GM18951 (cell line): ENCODE measurements at regions not wholly inside any gene's neighbourhood (a gene's known extent, or its start where the extent isn't known, plus 50 kb on each side); places are given as distances from the start of the nearest gene placed in this dataset.

ENCODE experiments used
- POLR2A ChIP-seq: IDR thresholded peaks from 4 replicates; pipeline ENCODE4 v1.6.1; 2011; ENCODE audit warnings: mild to moderate bottlenecking; ENCODE audit not compliant: insufficient read length, insufficient read depth; ENCODE audit errors: extremely low read depth
- in situ Hi-C: fragments of 300-500 bp; cut with MboI; formaldehyde crosslinking; loops from one replicate; pipeline ENCODE4 v1.12.0; 2022; ENCODE audit warnings: low sequenced_read_pairs, mixed read lengths, inconsistent platforms; ENCODE audit not compliant: unreplicated experiment

GRCh38 chr5:164357395-164358033, 852.1 kb downstream of the MAT2B start:
- in situ Hi-C loops: no loop called here
- no peak for TF ChIP-seq POLR2A

GRCh38 chr5:164358531-164359259, 853.3 kb downstream of the MAT2B start:
- TF ChIP-seq POLR2A: no peak
- in situ Hi-C loops: no loop called here

- in situ Hi-C loops: no loop called here
- no peak for TF ChIP-seq POLR2A
Observed at GRCh38 chr5:164359260-164360255, 854.1 kb downstream of the MAT2B start.

GRCh38 chr5:164360589-164360988, 855.2 kb downstream of the MAT2B start:
- no peak for TF ChIP-seq POLR2A
- in situ Hi-C loops: no loop called here

- in situ Hi-C loops: no loop called here
- TF ChIP-seq POLR2A: no peak
Observed at GRCh38 chr5:164361986-164362385, 856.6 kb downstream of the MAT2B start.

- in situ Hi-C loops: no loop called here
- TF ChIP-seq POLR2A: no peak
Observed at GRCh38 chr5:164362835-164363234, 857.4 kb downstream of the MAT2B start.

GRCh38 chr5:164364237-164365208, 859.1 kb downstream of the MAT2B start:
- in situ Hi-C loops: no loop called here
- no peak for TF ChIP-seq POLR2A

GRCh38 chr5:164370841-164371240, 865.4 kb downstream of the MAT2B start:
- no peak for TF ChIP-seq POLR2A
- in situ Hi-C loops: no loop called here

- no peak for TF ChIP-seq POLR2A
- in situ Hi-C loops: no loop called here
Observed at GRCh38 chr5:164372892-164373291, 867.5 kb downstream of the MAT2B start.

- no peak for TF ChIP-seq POLR2A
- in situ Hi-C loops: no loop called here
Observed at GRCh38 chr5:164373876-164374275, 868.5 kb downstream of the MAT2B start.

- in situ Hi-C loops: no loop called here
- no peak for TF ChIP-seq POLR2A
Observed at GRCh38 chr5:164375051-164375450, 869.6 kb downstream of the MAT2B start.

- in situ Hi-C loops: no loop called here
Observed at GRCh38 chr5:164376843-164377242, 871.4 kb downstream of the MAT2B start.

More at GRCh38 chr5:164376843-164377242, 871.4 kb downstream of the MAT2B start:
- no peak for TF ChIP-seq POLR2A
